Activated effector memory CD4-positive, alpha-beta T cell treated with Interleukin-2 at 50 U/mL for 16 hours (primary cell): ENCODE measurements at regions not wholly inside any gene's neighbourhood (a gene's known extent, or its start where the extent isn't known, plus 50 kb on each side); places are given as distances from the start of the nearest gene placed in this dataset.

Source experiments
- DNase-seq: peaks from one replicate; pipeline ENCODE4 v3.0.0-alpha.2; 2020

DNA sequence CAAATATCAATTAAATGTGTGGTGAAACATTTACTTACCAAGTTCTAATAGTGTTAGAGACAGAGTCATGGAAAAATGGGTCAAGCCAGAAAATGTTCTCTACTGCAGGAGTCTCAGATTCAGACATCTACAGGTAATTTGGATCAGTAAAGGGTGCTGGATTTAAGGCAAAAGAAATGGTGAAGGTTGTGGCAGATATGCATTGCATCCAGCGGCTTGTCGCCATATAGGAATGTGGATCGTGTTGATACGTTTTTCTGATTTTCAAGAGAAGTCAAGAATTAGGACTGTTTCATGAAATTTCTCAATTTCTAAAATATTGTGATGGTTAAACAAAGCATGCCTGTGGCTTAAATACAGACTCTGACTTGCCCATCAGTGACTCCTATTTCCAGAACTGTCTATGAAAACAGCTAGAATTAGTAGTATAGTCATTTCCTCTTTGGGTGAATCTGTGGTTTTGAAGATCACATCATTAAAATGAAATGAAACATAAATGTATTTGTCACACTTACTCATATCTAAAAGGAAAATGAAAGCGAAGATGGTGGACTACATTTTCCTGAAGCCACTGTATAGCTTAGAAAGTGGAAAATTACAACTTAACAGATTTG, 110.1 kb upstream of the VEGFC start:
- DNase-seq, result no peak

DNA sequence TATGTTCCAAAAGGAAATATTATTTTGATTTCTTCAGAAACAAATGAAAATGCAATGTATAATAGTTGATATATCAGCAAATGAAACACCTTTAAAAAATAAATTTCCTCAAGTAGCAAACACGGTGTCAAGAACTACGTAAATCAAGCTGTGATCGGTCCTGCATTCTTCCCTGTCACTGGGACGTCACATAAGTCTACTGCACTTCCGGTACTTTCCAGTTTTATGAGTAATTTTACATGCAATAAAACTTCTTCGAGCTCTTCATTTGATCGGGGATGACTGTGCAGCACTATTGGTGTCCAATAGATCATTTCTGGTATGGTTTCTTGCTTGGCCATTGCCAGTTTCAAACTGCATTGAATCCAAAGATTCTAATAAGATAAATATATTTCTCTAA, 114.0 kb upstream of the VEGFC start:
- DNase-seq, result no peak

GRCh38 chr4:176910646-176911045, 117.9 kb upstream of the VEGFC start:
- DNase-seq, result no peak

DNA sequence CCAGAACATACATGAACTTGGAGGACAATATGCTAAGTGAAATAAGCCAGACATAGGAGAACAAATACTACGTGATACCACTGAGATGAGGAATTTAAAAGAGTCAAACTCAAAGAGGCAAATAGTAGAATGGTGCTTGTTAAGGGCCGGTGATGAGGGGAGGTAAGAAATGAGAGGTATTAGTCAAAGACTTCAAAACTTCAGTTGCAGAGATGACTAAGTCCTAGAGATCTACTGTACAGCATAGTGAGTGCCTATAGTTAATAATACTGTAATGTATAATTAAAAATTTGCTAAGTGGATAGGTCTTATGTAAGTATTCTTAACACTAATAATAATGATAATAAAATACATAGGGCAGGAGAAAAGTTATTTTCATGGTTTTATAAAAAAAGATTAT, 126.9 kb upstream of the VEGFC start:
- DNase-seq, result no peak

- DNase-seq, result no peak
These were observed 128.0 kb upstream of the VEGFC start for GRCh38 chr4:176920694-176921093.

DNA sequence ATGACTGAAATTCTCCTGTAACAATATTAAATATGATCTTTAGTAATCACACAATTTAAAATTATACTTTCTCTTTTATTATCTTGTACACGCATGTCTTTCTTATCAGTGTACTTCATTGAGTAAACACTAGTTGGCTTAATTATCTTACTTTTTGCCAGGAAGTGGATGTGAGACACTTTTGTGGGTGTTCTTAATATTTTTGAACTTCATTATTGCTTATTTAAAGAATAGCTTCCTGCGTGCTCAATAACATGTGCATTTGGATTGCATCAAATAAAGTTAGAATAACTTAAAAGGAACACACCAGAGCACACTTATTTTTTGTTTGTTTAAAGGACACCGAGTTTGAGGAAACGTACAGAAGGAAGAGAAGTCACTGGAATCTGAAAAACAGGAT, 128.5 kb upstream of the VEGFC start:
- no peak for DNase-seq

GRCh38 chr4:176924238-176924637, 131.5 kb upstream of the VEGFC start:
- DNase-seq, result no peak

DNA sequence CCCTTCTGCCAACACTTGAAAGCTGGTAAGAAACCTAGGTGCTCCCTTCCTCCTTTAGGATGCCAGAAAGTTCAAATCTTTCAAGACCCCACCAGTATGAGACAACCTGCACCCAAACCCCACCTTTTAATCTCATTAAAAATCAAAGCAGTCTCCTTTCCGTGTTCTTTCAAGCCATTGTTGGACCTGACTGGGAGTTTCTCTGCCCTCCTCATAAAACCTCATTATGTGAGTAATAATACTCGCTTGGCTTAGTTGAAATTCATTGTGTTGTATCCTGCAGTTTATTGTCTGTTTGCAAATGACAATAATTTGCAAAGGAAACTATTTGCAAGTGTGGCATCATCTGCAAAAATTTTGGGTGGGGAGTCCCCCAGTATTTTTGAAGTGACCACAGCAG, 133.2 kb upstream of the VEGFC start:
- DNase-seq, result no peak

DNA sequence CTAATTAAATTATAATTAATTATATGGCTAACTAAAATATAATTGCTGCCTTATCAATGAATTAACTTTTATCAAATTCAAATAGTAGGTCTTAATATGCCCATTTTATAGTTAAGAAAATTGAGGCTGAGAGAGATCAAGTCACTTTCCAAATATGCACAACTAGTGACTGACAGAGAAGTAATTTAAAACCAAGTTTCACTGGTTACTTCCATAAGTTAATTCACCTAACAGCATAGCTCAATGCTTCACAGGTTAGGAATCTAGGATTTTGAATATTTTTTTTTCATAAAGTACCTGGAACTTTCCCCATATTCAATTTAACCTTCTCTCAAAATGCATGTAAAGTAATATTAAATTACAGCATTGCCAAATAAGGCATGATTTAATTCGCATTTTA, 134.4 kb upstream of the VEGFC start:
- no peak for DNase-seq

DNA sequence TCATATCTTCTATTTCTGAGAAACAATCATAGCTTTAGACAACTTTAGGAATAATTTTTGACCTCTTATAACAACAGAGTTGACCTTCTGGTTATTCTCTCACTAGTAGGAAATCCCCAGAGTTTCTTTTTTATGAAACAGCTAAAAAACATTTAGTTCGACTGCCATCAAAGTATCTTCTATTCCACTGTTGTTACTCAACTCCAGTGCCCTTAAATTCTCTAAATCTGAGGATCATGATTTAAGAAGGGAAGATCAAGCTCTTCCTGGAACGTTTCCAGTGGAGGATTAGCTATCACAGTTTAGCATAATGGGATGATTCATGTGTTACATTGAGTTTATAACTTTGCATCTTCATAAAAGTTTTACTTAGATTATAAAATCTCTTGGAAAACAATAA, 134.9 kb upstream of the VEGFC start:
- no peak for DNase-seq

DNA sequence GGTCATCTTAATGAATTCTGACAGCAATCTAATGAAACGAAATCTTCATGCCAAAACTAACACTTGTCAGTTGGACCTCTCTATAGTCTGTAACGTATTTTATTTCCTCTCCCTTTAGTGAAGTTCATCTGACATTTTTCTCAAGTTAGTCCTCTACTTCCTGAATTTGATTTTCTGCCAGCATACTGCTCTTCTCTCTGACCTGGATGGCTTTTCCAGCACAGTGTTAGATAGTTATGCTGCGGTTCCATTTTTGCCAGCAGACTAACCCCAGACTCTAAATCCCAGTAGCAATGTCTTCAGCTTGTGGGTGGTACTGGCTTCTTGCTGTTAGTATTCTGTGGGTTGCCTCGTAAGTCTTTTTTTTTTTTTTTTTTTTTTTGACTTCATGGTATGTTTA, 146.7 kb upstream of the VEGFC start:
- no peak for DNase-seq

- no peak for DNase-seq
These were observed 152.6 kb upstream of the VEGFC start for GRCh38 chr4:176945334-176945733.

DNA sequence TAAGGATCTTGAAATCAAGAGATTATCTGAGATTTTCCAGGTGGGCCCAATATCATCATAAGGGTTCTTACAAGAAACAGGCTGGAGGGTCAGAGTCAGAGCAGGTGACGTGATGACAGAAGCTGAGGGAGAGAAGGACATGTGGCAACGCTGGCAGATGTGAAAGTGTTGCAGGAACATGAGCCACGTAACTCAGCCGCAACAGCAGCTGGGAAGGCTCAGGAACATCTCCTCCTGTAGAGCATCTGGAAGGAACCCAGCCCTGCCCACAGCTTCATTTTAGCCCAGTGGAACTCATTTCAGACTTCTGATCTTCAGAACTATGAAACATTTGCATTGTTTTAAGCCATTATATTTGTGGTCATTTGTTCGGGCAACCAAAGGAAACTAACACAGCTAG, 156.3 kb upstream of the VEGFC start:
- no peak for DNase-seq

- DNase-seq, result no peak
These were observed 160.3 kb upstream of the VEGFC start for GRCh38 chr4:176953021-176953420.

DNA sequence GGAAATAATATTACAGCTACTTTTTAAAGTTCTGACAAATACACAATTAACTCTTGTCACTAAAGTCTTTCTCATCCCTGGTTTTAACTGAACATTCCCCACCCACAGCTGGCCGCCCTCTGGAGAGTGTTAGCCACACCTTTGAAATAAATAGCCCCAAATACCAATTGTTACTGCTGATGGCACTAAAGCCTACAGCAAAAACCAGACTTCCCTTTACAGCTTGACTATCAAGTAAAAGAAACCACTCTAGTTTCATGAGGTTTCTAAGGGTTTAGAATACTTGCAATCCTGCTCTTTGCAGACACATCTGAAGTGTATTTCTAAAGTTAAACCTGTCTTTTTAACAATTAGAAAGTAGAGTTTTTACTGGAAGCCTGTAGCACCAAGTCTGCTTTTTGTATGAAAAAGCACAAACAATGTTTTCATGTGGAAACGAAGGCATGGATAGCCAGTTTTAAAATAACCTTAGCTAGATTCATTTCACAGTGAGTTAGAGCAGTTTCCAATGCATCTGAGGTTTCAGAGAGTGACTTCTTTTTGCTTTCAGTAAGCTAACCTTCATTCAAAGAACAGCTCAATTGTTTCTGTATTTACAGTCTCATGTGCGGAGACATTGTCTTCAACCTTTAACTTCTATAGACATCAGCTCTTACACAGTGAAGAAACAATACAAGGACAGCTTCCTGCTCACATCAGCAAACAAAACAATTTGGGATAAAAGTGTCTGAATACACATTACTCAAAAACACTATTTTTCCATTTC, 164.8 kb upstream of the VEGFC start:
- no peak for DNase-seq

DNA sequence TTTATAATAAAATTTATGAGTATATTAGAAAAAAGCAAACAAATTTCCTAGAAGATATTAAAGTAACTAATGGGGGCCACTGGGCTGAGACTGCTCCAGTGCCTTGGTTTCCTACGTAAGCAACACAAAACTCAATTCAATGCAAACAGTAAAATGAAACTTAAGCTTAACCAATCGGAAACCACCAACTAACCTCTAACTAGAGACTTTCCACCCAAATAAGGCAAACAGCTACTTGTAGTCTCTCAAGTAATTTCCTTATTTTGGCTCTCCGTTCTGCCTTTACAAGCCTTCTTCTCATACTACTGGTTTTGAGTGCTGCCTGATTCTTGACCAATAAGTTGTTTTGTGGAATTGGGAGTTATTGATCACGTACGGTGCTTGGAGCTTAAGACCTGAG, 167.3 kb upstream of the VEGFC start:
- DNase-seq, result no peak

DNA sequence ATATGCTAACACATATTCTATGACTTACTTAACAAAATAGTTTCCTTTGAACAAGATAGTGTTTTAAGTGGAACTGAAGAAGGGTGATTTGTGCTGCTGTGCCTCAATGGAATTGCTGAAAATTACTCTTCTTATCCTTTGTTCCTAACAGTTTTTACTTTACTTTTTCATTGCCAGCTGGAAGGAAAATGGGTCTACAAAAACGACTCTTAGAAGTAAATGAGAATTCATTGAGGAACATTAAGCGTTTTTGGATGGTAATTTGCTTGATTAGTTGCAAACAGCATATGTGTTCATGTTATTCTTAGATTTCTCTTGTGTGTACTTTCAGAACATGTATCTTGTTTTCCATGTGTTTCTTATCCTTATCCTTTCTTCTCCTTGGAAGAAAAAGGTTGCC, 170.4 kb upstream of the VEGFC start:
- no peak for DNase-seq

GRCh38 chr4:176964116-176964691, 171.5 kb upstream of the VEGFC start:
- no peak for DNase-seq

- DNase-seq, result no peak
These were observed 174.9 kb upstream of the VEGFC start for GRCh38 chr4:176967586-176967985.

DNA sequence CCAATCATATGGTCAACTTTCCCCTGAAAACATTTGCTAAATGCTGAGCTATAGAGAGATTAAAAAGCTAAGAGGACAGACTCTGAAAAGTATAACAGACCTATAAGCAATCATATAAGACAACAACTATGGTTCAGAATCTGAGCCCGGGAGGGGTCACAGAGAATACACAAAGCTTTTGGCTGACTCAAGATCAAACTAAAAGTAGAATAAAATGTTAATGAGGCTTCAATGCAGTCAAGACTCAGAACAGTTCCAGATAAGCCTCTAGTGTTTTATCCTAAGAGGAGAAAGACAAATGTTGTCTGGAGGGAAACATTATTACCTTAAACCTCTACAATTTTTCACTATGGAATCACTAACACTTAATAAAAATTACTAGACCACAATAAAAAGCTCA, 175.4 kb upstream of the VEGFC start:
- DNase-seq, result no peak

DNA sequence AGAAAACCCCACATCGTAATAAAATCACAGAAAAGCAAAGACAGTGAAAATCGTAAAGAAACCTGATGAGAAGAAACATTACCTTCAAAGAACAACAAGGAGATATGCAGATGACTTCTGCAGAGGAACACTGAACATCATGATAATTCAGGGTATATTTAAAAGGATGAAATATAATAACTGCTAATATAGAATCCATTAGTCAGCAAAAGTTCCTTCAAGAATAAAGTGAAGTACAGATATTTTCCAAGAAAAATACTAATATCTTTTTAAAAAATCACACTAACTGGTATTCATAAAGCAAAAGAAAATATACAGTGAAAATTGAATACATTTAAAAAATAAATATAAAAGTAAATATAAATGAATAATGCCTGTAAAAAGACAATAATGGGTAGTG, 176.3 kb upstream of the VEGFC start:
- no peak for DNase-seq

GRCh38 chr4:176970853-176971252, 178.1 kb upstream of the VEGFC start:
- DNase-seq, result no peak

DNA sequence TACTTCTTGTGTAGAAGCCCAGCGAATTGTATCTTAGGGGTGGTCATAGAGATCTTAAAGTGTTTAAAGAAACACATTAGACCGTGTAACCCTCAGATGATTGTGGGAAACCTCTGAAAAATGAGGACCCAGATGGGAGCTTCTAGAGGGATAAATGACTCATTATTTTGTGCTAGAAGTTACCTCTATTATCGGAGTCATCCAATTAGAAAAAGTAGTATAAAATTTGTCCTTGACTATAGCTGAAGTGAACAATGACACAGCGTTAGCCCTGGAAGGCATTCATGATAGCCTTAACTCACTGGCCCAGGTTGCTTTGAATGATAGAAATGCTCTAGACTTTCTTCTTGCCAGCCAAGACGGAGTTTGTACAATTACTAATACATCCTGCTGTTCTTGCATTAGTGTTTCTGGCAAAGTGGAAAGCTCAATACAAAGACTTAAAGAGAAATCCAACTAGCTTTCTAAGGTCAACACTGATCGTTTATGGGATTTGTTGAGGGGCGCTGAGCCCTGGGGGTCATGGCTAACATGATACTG, 178.9 kb upstream of the VEGFC start:
- no peak for DNase-seq

DNA sequence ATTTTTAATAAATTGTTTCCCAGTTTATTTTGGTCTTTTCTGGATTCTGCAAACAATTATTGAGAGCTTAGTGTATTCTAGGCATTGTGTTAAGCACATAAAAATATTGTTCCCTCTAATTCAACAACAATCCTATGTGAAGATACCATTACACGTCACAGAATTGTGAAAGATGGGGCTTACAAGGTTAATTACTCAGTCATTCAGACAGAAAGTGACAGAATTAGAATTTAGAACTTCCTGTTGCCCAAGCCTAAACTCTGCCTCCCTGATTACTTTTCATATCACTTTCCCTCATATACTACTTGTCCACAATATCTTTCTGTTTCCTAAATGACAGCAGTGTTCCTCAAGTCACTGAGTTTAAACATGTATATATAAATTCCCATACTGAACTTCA, 186.7 kb upstream of the VEGFC start:
- DNase-seq, result no peak
